Trophoblast cell (in vitro differentiated cells and primary cell): ENCODE measurements at regions not wholly inside any gene's neighbourhood (a gene's known extent, or its start where the extent isn't known, plus 50 kb on each side); places are given as distances from the start of the nearest gene placed in this dataset.

Experiments
- DNase-seq, 2 donors: peaks; one replicate each; pipeline ENCODE4 v3.0.0-alpha.2; 2016
- H2AFZ ChIP-seq: 2 replicates; pipeline ENCODE4 v1.6.1; 2013; ENCODE audit warnings: low read length, moderate library complexity, mild to moderate bottlenecking; ENCODE audit not compliant: insufficient read depth, poor library complexity
- H2AK5ac ChIP-seq: 2 replicates; pipeline ENCODE4 v1.6.1; 2013; ENCODE audit warnings: mild to moderate bottlenecking, low read length
- H2BK120ac ChIP-seq: 2 replicates; pipeline ENCODE4 v1.6.1; 2013; ENCODE audit warnings: low read length, mild to moderate bottlenecking, moderate library complexity; ENCODE audit not compliant: insufficient read depth, poor library complexity
- H2BK12ac ChIP-seq: 2 replicates; pipeline ENCODE4 v1.6.1; 2013; ENCODE audit warnings: mild to moderate bottlenecking, low read length, moderate library complexity
- H2BK5ac ChIP-seq: 2 replicates; pipeline ENCODE4 v1.6.1; 2013; ENCODE audit warnings: low read length, low read depth, moderate library complexity, mild to moderate bottlenecking; ENCODE audit not compliant: poor library complexity
- H3K14ac ChIP-seq: 2 replicates; pipeline ENCODE4 v1.6.1; 2013; ENCODE audit warnings: mild to moderate bottlenecking, low read length
- H3K18ac ChIP-seq: 2 replicates; pipeline ENCODE4 v1.6.1; 2013; ENCODE audit warnings: mild to moderate bottlenecking, low read length
- H3K23ac ChIP-seq: 2 replicates; pipeline ENCODE4 v1.6.1; 2013; ENCODE audit warnings: low read length
- H3K27ac ChIP-seq: 2 replicates; pipeline ENCODE4 v1.5.1; 2013; ENCODE audit warnings: low read depth, mild to moderate bottlenecking, inconsistent platforms, low read length, moderate library complexity
- H3K27me3 ChIP-seq: 2 replicates; pipeline ENCODE4 v1.6.1; 2013; ENCODE audit warnings: inconsistent platforms, mild to moderate bottlenecking, low read length, moderate library complexity; ENCODE audit not compliant: insufficient read depth
- H3K36me3 ChIP-seq, 2 experiments: 1 replicate in 1 of 2; 2 replicates in 1 of 2; pipeline ENCODE4 v1.6.1; 2013; ENCODE audit warnings: low read length in 2 of 2, mild to moderate bottlenecking in 2 of 2, moderate library complexity in 1 of 2; ENCODE audit not compliant: insufficient read depth in 2 of 2, control insufficient read depth in 1 of 2
- H3K4ac ChIP-seq: 2 replicates; pipeline ENCODE4 v1.6.1; 2013; ENCODE audit warnings: low read depth, mild to moderate bottlenecking, low read length, moderate library complexity
- H3K4me1 ChIP-seq, 2 experiments: 1 replicate in 1 of 2; 2 replicates in 1 of 2; pipeline ENCODE4 v1.6.1; 2013; ENCODE audit warnings: low read length in 2 of 2, mild to moderate bottlenecking in 2 of 2, moderate library complexity in 1 of 2; ENCODE audit not compliant: insufficient read depth in 2 of 2, control insufficient read depth in 1 of 2
- H3K4me2 ChIP-seq: 2 replicates; pipeline ENCODE4 v1.6.1; 2013; ENCODE audit warnings: inconsistent platforms, mild to moderate bottlenecking, low read length, moderate library complexity
- H3K4me3 ChIP-seq: 2 replicates; pipeline ENCODE4 v1.5.1; 2013; ENCODE audit warnings: mild to moderate bottlenecking, low read depth, low read length, inconsistent platforms
- H3K79me1 ChIP-seq: one replicate; pipeline ENCODE4 v1.6.1; 2013; ENCODE audit warnings: low read length
- H3K79me2 ChIP-seq: 2 replicates; pipeline ENCODE4 v1.6.1; 2013; ENCODE audit warnings: low read length, mild to moderate bottlenecking; ENCODE audit not compliant: control insufficient read depth, insufficient read depth, poor library complexity
- H3K9ac ChIP-seq: 2 replicates; pipeline ENCODE4 v1.6.1; 2013; ENCODE audit warnings: mild to moderate bottlenecking, low read length
- H3K9me3 ChIP-seq: 2 replicates; pipeline ENCODE4 v1.6.1; 2013; ENCODE audit warnings: low read depth, mild to moderate bottlenecking, control low read depth, inconsistent platforms, low read length; ENCODE audit not compliant: insufficient read depth
- H4K12ac ChIP-seq: 2 replicates; pipeline ENCODE4 v1.6.1; 2013; ENCODE audit warnings: low read depth, mild to moderate bottlenecking, low read length, moderate library complexity
- H4K8ac ChIP-seq: 2 replicates; pipeline ENCODE4 v1.6.1; 2013; ENCODE audit warnings: low read depth, mild to moderate bottlenecking, low read length, moderate library complexity
- H4K91ac ChIP-seq: one replicate; pipeline ENCODE4 v1.6.1; 2013; ENCODE audit warnings: low read depth, mild to moderate bottlenecking, low read length, moderate library complexity
- WGBS: extraction: QIAGEN DNeasy Blood & Tissue Kit; methylation state at CpG from one replicate; pipeline ENCODE4 v1.1.7; 2013; ENCODE audit warnings: missing lambda C conversion rate; ENCODE audit not compliant: insufficient read length, insufficient coverage; ENCODE audit errors: extremely low coverage; 5-methylcytosine and 5-hydroxymethylcytosine counted together

DNA sequence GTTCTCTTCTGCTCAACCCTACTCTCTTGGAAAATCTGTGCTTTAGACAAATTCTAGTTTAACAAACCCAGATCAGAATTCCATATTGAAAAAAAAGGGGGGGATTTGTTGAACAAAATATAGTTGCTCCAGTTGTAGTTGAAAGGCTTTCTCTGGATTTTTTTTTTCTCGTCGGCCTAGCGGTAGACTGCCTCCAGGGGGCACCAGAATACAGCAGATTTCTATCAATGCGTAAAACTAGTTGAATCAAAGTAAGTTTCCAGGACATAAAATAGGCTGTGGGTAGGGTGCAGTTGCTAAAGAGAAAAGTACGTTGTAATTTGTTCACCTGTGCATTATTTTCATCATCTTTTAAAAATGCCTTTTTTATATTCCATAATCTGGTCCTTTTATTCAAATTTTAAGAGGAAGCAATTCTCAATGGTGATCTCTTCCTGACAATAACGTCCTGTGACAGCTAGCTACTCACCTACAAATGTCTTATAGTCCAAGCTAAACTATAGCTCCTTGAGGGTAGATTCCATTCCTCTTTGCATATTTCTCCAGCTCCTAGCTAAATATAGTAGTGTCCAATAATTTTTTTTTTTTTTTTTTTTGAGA lies 105.4 kb downstream of the PERP start:
- no peak overlapping the region for H2BK12ac ChIP-seq

GRCh38 chr6:138004430-138005287 lies 102.6 kb downstream of the PERP start:
- Histone ChIP-seq H2AK5ac (no peak overlapping the region), H2BK12ac (no peak overlapping the region), H3K27ac (no peak overlapping the region), H3K14ac (no peak overlapping the region), H3K4ac (no peak overlapping the region), H3K18ac (no peak overlapping the region), H3K4me1 (no peaks in the 10 kb centered on the region), H3K23ac (no peak overlapping the region), H3K4me3 (no peak overlapping the region), H2BK120ac (no peak overlapping the region), H4K91ac (no peak overlapping the region), H3K79me2 (no peaks in the 10 kb centered on the region), H2AFZ (no peak overlapping the region), H3K36me3 (no peaks in the 10 kb centered on the region), H3K9me3 (no peaks in the 10 kb centered on the region), H3K9ac (no peak overlapping the region), H3K4me2 (no peak overlapping the region), H2BK5ac (no peak overlapping the region), H4K8ac (no peak overlapping the region), H3K79me1 (no peaks in the 10 kb centered on the region), H3K27me3 (no peaks in the 10 kb centered on the region), H4K12ac (no peak overlapping the region)
- peak; percentile 18 to 68 for DNase-seq
- WGBS: no CpG with 5 or more reads among the region's 7 CpGs

More for the DNA sequence above, 105.4 kb downstream of the PERP start:
- Histone ChIP-seq H3K4ac (no peak overlapping the region), H3K14ac (no peak overlapping the region), H2BK5ac (no peak overlapping the region), H2BK120ac (no peak overlapping the region), H3K27me3 (no peaks in the 10 kb centered on the region), H3K79me2 (no peaks in the 10 kb centered on the region), H3K4me1 (no peaks in the 10 kb centered on the region), H4K12ac (no peak overlapping the region), H3K9me3 (no peaks in the 10 kb centered on the region), H3K27ac (no peak overlapping the region), H4K8ac (no peak overlapping the region), H3K79me1 (no peaks in the 10 kb centered on the region), H2AK5ac (no peak overlapping the region), H3K4me2 (no peak overlapping the region), H3K23ac (no peak overlapping the region), H3K9ac (no peak overlapping the region), H4K91ac (no peak overlapping the region), H3K18ac (no peak overlapping the region), H3K4me3 (no peak overlapping the region), H3K36me3 (no peaks in the 10 kb centered on the region), H2AFZ (no peak overlapping the region)
- WGBS: no CpG with 5 or more reads among the region's 6 CpGs
- peak; percentile 52 to 82 for DNase-seq

DNA sequence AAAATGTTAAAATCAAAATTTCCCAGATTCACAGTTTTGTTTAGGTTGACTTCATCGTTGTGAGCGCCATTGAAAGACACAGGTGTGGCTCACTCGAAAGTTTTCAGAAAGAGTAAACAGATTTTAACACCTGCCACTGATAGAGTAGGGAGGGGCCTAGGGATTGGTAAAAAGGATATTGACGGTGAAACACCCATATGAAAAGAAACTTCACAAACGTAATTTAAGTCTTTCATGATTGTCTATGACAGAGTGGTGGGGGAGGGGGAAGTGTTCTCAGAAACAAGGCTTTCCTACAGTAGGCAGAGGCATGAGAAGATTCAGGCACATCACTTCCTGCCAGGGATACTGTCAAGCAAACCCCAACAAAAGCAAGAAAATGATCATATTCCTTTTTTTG lies 101.4 kb downstream of the PERP start:
- Histone ChIP-seq H3K18ac (no peak overlapping the region), H4K8ac (no peak overlapping the region), H3K14ac (no peak overlapping the region), H3K36me3 (no peaks in the 10 kb centered on the region), H3K27me3 (no peaks in the 10 kb centered on the region), H2BK12ac (no peak overlapping the region), H3K27ac (no peak overlapping the region), H3K23ac (no peak overlapping the region), H3K4me1 (no peaks in the 10 kb centered on the region), H2AFZ (no peak overlapping the region), H2AK5ac (no peak overlapping the region), H3K4me3 (no peak overlapping the region), H4K12ac (no peak overlapping the region), H3K4me2 (no peak overlapping the region), H3K79me2 (no peaks in the 10 kb centered on the region), H3K4ac (no peak overlapping the region), H2BK5ac (no peak overlapping the region), H3K9ac (no peak overlapping the region), H3K9me3 (no peaks in the 10 kb centered on the region), H4K91ac (no peak overlapping the region), H3K79me1 (no peaks in the 10 kb centered on the region), H2BK120ac (no peak overlapping the region)
- no CpG with 5 or more reads among the region's 5 CpGs for WGBS
- DNase-seq: no peak

DNA sequence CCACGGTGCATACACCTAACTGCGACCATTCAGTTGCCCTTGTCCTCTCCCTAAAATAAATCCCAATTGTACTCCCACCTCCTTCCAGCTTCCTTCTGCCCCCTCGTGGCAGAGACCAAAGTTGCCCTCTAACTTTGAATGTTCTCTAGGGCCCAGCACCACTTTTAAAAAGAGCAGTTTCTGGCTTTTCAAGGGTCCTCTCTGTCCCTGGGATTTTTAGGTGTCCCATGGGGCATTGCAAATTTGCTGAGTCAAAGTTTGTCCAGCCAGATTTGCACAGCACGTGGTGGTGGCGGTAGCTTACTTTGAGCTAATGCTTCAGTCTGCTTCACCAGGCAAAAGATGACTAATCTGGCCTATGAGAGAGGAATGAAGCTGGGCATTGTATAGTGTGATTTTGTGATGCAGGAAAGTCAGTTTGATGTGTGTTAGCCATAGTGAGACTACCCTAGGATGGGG lies 100.2 kb downstream of the PERP start:
- Histone ChIP-seq H2BK5ac (no peak overlapping the region), H3K9ac (no peak overlapping the region), H4K12ac (no peak overlapping the region), H3K36me3 (no peaks in the 10 kb centered on the region), H3K4me2 (no peak overlapping the region), H3K4me3 (no peak overlapping the region), H2AFZ (no peak overlapping the region), H3K27me3 (no peaks in the 10 kb centered on the region), H2BK120ac (no peak overlapping the region), H4K8ac (no peak overlapping the region), H4K91ac (no peak overlapping the region), H3K9me3 (no peaks in the 10 kb centered on the region), H3K18ac (no peak overlapping the region), H2BK12ac (no peak overlapping the region), H3K23ac (no peak overlapping the region), H2AK5ac (no peak overlapping the region), H3K27ac (no peak overlapping the region), H3K4me1 (no peaks in the 10 kb centered on the region), H3K4ac (no peak overlapping the region), H3K79me2 (no peaks in the 10 kb centered on the region), H3K14ac (no peak overlapping the region), H3K79me1 (no peaks in the 10 kb centered on the region)
- DNase-seq: peak in 1 of 2 donors; percentile 62
- no CpG with 5 or more reads among the region's 5 CpGs for WGBS
